DOHH2 (cell line): ENCODE measurements at regions not wholly inside any gene's neighbourhood (a gene's known extent, or its start where the extent isn't known, plus 50 kb on each side); places are given as distances from the start of the nearest gene placed in this dataset.

Experiments
- EZH2phosphoT487 ChIP-seq: fragments of 200-600 bp; sonication (generic); IDR thresholded peaks from 2 replicates; pipeline ENCODE4 v1.6.1; 2017; ENCODE audit warnings: borderline replicate concordance, mild to moderate bottlenecking, antibody characterized with exemption, low read length, moderate library complexity, mixed read lengths
- TF ChIP-seq, protein P1 (sequence below): fragments of 200-600 bp; sonication (generic); IDR thresholded peaks from one replicate; pipeline ENCODE4 v1.5.1; 2014; ENCODE audit warnings: antibody characterized with exemption, mild to moderate bottlenecking, low read depth, low read length; ENCODE audit not compliant: poor library complexity, severe bottlenecking

GRCh38 chr12:40569626-40570179, 122.5 kb upstream of the CNTN1 start:
- TF ChIP-seq EZH2phosphoT487, result no peak
- TF ChIP-seq, protein P1, sequence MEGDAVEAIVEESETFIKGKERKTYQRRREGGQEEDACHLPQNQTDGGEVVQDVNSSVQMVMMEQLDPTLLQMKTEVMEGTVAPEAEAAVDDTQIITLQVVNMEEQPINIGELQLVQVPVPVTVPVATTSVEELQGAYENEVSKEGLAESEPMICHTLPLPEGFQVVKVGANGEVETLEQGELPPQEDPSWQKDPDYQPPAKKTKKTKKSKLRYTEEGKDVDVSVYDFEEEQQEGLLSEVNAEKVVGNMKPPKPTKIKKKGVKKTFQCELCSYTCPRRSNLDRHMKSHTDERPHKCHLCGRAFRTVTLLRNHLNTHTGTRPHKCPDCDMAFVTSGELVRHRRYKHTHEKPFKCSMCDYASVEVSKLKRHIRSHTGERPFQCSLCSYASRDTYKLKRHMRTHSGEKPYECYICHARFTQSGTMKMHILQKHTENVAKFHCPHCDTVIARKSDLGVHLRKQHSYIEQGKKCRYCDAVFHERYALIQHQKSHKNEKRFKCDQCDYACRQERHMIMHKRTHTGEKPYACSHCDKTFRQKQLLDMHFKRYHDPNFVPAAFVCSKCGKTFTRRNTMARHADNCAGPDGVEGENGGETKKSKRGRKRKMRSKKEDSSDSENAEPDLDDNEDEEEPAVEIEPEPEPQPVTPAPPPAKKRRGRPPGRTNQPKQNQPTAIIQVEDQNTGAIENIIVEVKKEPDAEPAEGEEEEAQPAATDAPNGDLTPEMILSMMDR, result no peak
